Stimulated activated CD8-positive, alpha-beta memory T cell treated with anti-CD3 and anti-CD28 coated beads, Interleukin-7, amount 100 ng/mL, for 24 hours (primary cell): ENCODE measurements at regions not wholly inside any gene's neighbourhood (a gene's known extent, or its start where the extent isn't known, plus 50 kb on each side); places are given as distances from the start of the nearest gene placed in this dataset.
"Not testable (repeated sequence)": the region's sequence is repeated elsewhere in the genome, so short reads cannot be mapped to it uniquely, and the experiment has no call there.

Experiments
- DNase-seq: peaks from one replicate; pipeline ENCODE4 v3.0.0-alpha.2; 2020; ENCODE audit warnings: low read depth

DNA sequence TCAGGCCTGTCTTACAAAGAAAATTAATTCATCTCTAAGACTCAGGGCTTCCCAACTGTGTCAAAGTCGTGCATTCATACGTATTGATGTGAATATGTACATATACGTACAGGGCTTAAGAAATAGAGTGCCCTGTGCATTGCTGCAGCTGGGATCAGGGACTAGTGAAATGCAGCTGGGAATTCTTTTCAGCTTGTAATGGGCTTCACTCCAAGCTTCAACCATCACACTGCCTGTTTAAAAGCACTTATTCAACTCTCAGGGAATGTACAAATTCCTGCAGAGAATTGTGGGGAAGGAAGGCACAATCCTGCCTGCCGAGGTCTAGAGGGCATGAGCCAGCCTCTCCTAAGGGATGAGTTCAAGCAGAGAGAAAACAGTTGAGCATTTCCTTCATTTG, 59.6 kb upstream of the MAN2A1 start:
- no peak for DNase-seq

DNA sequence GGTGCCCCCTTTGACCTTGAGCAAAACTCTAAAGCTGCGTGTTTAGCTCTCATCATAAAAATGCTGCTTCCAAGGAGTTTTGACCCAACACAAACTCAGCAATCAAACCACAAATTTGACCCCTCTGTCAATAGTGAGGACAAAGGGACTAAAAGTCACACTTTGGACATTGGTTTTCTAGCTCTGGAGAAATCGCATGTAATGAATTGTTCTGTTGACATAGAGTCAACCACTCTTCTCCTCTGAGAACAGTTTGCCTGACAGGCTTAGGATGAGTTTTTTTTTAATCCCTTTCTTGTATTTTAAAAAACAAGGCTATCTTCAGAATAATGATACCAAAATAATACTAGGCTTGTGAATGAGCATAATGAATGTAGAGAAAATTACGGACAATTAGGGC, 61.1 kb upstream of the MAN2A1 start:
- no peak for DNase-seq

DNA sequence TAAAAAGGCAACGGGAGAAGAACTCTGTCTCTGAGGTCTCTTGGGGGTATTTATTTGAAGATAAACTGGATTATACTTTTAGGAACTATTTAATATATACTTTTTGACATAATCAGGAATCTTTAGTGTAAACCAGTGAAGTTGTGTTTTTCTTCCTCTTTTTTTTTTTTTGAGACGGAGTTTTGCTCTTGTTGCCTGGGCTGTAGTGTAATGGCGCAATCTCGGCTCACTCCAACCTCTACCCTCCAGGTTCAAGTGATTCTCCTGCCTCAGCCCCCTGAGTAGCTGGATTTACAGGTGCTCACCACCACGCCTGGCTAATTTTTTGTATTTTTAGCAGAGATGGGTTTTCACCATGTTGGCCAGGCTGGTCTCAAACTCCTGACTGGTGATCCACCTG, 68.5 kb upstream of the MAN2A1 start:
- not testable (repeated sequence) for DNase-seq

DNA sequence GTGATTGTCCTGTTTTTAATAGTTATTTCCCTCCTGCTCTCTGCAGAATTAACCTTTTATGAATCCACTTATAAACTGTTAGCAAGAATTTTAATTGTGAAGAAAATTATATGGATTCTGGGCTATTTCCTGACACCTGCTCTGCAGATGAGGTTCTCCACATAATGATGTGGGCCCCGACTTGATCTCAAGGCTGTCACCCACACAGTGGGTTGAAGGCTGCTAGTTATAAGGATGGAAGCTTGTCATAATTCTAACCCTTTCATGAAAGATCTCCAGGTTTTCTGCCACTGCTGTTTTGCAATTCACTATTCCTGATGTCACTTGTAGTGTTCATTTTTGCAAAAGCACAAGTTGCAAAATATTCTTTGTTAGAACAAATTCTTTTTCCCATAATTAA, 69.1 kb upstream of the MAN2A1 start:
- DNase-seq: no peak

DNA sequence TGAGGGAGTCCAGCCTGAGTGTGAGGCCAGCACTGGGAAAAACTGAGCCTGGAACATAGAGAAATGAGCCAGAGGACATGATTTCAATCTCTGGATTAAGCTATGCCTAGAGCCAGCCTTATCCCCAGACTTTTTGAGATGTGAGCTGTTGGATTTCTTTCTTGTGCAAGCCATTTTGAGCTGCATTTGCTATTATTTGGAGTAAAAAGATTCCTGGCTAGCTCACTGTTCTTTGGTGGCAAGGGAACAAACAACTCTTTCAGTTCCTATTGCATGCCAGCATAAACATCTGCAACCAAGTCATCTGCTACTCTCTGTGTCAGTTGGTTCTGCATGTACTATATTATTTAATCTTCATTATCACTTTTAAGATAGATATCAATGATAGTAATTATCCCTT, 70.1 kb upstream of the MAN2A1 start:
- no peak for DNase-seq

DNA sequence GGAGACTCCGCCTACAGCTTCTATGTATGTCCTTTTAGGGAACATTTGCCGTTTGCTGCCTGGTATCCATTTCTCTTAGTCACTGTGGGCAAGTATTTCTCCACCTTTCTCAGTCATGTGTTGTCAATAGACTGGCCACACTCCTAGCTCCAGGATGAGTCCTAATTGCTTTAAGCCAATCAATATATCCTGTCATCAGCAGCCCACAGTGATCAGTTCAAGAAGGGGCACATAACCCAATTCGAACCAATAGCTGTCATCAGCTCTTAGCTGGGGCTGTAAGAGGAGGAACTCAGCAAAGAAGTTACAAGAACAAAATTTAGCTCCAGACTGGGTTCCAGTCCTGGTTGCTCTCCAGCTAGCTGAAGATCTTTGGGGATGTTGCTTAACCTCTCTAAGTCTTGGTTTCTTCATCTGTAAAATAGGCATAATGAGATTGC, 70.7 kb upstream of the MAN2A1 start:
- no peak for DNase-seq

DNA sequence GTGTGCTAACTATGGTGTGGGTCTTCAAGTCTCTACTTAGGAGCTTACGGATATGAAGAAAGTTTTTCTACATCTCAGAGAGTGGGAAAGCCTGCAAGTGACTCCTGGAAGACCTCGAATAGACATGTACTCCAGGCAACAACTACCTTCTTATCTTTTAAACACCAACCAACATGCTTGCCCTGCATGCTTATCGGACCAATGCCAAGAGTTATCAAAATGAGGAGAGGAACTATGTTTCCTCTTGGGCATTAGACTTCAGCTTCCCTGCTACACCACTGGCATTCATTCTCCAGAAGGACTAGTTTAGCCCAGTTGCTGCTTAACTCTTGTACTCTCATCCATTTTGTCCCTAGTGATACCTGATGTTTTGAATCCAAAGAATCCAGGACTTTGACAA, 74.7 kb upstream of the MAN2A1 start:
- DNase-seq: no peak

DNA sequence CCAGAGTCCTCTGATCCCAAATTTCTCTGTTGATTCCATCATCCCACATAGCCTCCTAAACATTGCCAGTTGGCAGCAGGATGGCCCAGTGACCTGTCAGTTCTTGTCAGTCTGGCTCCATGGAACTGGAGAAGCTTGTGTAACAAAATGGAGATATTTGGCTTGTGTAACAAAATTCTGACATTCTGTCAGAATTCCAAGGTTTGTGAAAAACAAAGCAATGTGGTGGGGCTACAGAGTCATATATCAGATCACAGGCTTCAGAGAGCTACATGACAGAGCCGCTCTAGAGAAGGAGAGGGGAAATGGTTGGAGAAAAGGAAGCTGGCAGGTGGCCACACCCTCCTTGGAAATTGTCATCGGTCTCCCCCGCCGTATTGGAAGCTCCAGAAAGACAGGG, 75.4 kb upstream of the MAN2A1 start:
- DNase-seq: no peak

DNA sequence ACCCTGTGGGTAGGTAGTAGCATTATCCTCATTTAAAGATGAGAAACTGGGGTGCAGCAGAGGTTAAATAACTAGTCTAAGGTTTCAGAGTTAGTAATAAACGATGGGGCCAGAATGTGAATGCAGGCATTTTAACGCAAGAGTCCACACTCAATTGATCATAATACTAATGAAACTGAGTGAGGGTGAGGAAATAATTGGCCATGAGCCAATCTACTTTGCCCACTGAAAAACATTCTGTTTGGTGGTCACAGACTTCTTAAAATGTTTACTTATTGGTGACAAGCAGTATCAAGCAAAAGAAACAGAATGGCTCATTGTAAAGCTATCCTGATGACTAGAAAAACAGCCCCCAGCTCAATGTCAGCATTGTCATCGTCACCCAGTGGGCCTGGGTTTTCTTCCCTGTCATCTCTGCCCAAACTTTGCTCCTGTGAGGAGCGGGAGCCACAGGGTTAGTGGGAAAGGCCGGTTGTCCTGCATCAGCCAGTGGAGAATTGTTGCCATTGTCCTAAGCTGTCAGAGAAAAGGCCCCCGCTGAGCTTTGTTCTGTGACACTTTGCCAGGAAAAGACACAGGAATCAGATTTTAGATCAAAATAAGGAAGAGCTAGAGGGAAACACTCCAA, 77.3 kb upstream of the MAN2A1 start:
- DNase-seq: no peak

DNA sequence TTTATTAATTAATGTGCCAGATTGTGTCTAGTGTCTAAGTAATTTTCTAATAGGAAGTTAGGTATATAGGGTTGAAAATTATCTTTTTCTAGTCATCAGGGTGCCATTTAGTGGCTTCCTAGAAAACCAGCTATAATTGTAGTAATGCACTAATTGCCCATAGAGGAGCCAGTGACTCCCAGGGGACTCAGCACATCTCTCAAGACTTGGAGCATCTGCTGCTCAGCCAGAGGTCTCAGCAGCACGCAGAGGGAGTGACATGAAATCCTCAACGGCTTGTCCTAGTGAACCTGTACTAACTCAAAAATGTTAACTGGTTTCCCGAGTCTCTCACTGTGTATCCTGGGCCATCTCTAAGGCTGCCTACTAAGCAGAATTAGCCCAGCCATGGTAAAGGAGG, 78.2 kb upstream of the MAN2A1 start:
- DNase-seq: no peak

DNA sequence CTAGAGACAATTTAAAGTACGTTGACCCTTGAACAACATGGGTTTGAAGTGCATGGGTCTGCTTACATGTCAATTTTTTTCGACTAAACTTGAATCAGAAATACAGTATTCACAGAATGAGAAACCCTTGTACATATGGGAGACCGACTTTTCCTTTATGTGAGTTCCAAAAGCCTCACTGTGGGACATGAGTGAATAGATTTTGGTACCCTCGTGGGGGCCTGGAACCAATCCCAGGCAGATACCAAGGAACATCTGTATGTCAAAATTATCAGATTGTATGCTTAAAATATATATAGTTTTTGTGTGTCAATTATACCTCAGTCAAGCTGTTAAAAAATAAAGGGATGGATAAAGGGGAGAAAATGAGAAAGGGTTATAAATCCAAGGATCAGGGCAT, 78.7 kb upstream of the MAN2A1 start:
- DNase-seq: no peak

DNA sequence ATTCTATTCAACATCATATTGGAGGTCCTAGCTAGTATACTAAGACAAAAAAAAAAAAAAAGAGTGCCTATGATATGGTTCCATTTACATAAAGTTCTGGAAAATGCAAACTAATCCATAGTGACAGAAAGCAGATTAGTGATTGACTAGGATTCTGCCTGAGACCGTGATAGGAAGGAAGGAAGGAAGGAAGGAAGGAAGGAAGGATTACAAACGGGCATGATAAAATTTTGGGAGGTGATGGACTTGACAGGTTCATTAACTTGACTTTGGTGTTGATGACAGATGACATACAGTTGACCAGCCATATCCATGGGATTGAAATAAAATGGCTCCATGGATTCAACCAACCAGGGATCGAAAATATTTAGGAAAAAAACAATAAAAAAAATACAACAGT, 79.1 kb upstream of the MAN2A1 start:
- no peak for DNase-seq

DNA sequence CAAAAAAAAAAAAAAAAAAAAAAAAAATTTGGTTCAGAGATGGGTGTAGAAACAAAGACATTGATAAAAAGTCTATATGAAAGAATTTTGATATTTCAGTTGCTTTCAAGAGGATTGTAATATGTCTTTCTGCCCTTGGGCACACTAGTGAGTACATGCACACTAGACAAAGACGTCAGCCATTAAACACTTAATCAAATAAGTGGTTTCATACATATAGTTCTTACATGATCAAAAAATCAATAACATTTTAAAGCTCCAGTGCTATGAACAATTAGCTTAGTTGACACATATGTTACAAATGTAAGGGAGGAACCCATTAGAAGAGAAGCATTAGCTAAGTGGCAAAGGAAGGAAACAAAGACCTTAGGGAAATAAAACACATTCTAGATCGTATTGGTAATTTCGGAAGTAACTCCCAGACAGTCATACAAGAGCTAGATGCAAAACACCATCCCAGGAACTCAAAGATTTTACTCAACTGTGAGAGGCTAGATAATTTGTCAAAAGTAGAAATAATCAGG, 84.5 kb upstream of the MAN2A1 start:
- no peak for DNase-seq

DNA sequence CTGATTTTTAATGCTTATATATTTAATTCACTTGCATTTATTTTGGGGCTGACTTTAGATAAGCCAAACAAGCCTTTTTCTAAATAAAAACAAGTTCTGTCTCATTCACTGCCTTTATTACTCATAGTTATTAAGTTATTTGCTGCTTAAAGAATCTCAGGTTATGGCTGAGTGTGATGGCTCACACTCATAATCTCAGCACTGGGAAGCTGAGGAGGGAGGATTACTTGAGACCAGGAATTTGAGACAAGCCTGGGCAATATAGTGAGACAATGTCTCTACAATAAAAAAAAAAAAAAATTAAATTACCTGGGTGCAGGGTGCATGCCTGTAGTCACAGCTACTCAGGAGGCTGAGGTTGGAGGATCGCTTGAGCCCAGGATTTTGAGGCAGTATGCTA, 85.0 kb upstream of the MAN2A1 start:
- no peak for DNase-seq

DNA sequence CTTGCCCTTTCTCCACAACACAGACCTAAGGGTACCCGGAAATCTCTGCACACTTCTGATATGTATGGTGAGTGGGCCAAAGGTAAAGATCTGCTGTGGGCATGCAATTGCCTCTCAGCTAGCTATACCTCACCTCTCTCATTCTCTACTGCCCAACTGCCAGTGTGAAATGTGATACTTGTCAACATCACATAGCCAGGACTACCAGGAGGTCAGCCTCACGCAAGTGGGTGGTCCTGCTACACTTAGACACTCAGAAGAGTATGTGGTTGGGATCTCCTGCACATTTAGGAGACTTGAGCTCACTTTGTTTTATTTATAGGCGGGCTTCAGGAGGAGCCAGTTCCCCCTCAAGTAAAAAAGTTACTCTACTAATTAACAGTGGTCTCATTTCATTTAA, 88.0 kb upstream of the MAN2A1 start:
- DNase-seq: no peak

DNA sequence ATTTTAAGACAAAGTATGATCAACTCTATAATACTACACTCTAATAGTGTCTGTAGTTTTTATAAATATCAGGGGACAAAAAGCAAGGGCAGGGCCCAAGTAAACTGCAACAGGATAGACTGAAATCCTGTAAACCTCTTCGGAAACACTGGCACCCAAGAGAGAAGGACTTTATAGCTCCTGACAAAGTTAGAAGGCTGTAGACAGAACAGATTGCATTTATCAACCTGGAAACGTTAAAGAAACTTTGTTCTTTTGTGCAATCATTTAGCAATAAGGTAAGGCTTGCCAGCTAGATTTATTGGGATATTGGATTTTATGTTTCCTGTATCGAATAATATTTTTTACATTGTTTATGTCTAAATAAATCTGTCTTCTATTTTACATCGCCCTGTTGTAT, 91.8 kb upstream of the MAN2A1 start:
- no peak for DNase-seq

DNA sequence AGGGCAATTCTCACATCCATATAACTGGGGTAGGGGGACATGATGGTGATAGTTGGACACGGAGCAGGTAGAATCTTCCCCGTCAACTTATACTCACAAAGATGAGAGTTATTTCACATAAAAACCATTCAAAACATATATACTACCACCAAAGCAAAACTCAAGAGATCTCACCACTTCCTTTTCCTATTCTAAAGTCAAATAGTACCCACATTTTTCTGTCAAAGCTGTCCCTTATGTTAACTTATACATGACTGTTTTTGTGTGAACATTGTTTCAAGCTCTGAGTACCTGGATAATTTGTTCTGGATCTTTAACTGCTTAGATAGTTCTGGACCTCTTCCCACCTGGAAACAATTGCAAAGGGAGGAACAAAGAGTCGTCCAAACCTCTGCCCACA, 95.5 kb upstream of the MAN2A1 start:
- no peak for DNase-seq

DNA sequence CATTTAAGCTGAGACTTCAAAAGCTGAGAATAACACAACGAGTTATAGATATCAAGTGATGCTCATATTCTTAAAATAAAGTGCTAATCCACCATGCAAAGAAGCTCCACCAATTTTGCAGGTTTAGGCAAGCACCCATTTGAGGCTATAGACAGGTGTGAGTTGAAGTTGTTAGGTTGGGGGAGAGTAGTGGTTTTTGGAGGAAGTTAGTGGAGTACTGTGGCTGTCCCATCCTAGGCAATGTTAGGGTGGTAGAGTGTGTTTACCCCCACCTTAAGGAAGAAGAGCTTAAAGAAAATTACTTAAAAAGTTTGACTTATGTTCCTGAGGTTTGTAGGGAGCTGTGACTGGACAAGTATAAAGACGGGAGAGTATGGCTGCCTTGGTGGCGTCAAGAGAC, 98.9 kb upstream of the MAN2A1 start:
- DNase-seq: no peak

DNA sequence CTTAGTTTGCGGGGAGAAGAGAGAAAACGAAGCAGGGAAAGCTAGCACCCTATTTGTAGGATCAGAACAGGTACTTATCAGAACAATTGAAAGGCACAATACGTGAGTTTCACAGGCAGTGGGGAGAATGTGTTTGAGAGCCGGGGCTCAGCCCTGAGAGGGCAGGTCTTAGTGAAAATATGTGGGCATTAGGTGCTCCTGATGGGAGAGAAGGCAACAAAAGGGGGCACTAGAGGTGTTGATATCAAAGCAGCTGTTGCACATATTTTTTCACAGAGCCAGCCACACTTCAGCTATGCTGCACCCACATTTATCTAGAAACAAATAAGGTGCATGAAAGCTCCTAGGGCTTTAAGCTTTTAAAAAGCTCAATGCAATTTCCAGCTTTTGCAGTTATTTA, 99.7 kb upstream of the MAN2A1 start:
- no peak for DNase-seq

DNA sequence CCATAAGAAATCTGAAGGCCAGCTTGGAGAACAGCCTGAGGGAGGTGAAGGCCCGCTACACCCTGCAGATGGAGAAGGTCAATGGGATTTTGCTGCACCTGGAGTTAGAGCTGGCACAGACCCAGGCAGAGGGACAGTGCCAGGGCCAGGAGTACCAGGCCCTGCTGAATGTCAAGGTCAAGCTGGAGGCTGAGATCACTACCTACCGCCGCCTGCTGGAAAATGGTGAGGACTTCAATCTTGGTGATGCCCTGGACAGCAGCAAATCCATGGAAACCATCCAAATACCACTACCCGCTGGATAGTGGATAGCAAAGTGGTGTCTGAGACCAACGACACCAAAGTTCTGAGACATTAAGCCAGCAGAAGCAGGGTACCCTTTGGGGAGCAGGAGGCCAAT, 100.5 kb upstream of the MAN2A1 start:
- no peak for DNase-seq

DNA sequence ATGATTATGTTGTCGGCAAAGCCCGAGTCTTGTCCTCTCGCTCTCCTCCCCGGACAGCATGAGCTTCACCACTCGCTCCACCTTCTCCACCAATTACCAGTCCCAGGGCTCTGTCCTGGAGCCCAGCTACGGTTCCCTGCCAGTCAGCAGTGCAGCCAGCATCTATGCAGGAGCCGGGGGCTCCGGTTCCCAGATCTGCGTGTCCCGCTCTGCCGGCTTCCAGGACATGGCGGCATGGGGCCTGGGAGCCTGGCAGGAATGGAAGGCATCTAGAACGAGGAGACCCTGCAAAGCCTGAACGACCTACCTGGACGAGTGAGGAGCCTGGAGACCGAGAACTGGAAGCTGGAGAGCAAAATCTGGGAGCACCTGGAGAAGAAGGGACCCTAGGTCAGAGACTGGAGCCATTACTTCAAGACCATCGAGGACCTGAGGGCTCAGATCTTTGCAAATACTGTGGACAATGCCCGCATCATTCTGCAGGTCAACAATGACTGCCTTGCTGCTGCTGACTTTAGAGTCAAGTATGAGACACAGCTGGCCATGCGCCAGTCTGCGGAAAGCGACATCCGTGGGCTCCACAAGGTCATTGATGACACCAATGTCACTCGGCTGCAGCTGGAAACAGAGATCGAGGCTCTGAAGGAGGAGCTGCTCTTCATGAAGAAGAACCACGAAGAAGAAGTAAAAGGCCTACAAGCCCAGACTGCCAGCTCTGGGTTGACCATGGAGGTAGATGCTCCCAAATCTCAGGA, 101.3 kb upstream of the MAN2A1 start:
- no peak for DNase-seq

DNA sequence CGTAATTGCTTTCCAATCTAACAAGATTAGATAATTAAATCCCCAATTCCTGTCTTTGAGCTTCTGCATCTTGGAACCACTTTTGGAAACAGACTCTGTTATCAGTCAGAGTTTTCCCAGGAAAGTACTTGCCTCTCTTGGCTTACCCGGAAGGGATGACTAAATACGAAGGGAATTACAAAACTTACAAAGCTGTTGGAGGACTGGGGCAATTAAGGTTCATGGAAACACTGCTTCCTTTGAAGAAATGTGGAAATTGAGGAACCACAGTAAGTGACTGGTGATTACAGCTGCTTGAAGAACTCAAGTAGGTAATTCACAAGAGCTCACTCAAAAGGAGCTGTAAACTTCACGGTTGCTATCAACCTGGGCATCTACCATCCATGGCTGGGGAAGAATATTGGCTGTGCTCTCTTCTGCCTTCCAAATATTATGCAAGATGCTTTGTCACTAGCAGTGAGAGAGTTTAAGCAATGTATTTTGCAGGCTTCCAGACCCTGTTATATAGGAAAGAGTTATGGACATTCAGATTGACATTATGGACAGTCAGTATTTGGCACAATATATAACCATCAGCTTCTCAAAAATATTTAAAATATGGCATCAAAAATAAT, 104.6 kb upstream of the MAN2A1 start:
- DNase-seq: no peak

DNA sequence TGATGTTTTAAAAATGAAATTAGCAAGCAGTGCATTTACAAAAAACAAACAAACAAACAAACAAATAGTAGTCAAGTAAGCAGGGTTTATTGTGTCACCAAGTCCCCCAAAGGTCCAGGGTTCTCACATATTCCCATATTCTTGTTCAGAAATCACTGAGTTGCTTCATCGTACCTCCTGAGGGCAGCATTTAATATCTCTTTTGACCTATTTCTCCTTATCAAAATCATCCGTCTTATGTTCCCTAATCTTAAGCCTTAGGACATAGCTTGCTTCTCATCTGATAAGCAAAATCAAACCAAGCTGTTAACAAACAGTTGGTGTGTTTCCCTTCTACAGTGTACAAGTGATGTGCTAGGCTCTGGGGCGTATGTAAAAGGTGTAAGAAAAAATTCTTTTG, 109.5 kb upstream of the MAN2A1 start:
- no peak for DNase-seq

DNA sequence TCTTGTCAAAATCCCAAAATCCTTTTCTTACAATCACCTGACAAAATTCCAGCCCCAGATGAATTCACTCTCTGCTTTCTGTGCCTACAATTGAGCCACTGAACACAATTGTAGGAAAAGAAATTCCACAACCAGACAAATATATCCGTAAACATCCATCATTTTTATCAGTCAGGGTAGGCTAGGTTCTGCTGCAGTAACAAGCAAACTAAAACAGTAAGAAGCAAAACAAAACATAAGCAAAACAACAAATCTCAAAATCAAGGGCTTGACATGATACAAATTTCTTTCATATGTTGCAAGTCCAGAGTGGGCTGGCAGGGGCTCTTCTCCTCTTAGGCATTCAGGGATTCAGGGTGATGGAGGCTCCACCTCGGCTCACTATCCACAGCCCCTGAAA, 114.2 kb upstream of the MAN2A1 start:
- DNase-seq: no peak
